Erythroblast (primary cell): ENCODE measurements at regions not wholly inside any gene's neighbourhood (a gene's known extent, or its start where the extent isn't known, plus 50 kb on each side); places are given as distances from the start of the nearest gene placed in this dataset.

ENCODE experiments used
- GATA1 ChIP-seq: IDR thresholded peaks from 2 replicates; pipeline ENCODE4 v1.6.1; 2011; ENCODE audit warnings: low read depth, mild to moderate bottlenecking, control low read depth, low read length, moderate library complexity
- POLR2A ChIP-seq: IDR thresholded peaks from 2 replicates; pipeline ENCODE4 v1.6.1; 2011; ENCODE audit warnings: mild to moderate bottlenecking, low read length

DNA sequence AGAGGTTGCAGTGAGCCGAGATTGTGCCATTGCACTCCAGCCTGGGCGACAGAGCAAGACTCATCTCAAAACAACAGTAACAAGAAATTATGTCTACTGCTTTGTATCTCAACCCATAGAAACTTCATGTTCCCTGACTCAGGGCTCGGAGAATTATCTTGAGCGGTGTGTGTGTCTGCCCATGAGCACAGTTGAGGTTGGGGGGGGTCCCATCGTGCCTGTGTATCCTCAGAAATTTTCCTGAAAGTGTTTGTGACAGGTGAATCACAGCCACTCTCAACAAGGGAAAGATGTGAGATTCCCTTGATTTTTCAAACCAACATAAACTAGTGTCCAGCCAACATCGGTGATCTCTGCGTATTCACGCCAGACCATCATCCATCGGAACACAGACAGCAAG lies 319.1 kb downstream of the ASMT start:
- no peak for TF ChIP-seq POLR2A
- TF ChIP-seq GATA1 = no peak
